GM12878 (cell line): ENCODE measurements at regions not wholly inside any gene's neighbourhood (a gene's known extent, or its start where the extent isn't known, plus 50 kb on each side); places are given as distances from the start of the nearest gene placed in this dataset.

Experiments used
- ATAC-seq: fragments of 200-7000 bp; cut with Tn5 transposase; 3 replicates; pipeline ENCODE4 v1.9.1; 2020; ENCODE audit warnings: mild to moderate bottlenecking, moderate library complexity
- BruUV-seq: library from RNA; stranded (reverse); fragments of 400-500 nt; replicated peaks from 2 replicates; lab custom pipeline; 2021; lab: Mats Ljungman, UMichigan
- CTCF ChIA-PET: fragments of 300-600 bp; sonication (Branson Sonifier 250); formaldehyde crosslinking; extraction: SDS; loops from one replicate; lab custom pipeline; 2021; ENCODE audit warnings: inconsistent platforms; lab: Yijun Ruan, JAX
- POLR2A ChIA-PET: fragments of 350-600 bp; formaldehyde crosslinking; extraction: SDS; loops from one replicate; lab custom pipeline; 2021; ENCODE audit warnings: inconsistent platforms; lab: Charles Lee
- RAD21 ChIA-PET: fragments of 300-600 bp; sonication (Branson Sonifier 250); formaldehyde crosslinking; loops from one replicate; lab custom pipeline; 2023; ENCODE audit warnings: antibody characterized with exemption; ENCODE audit not compliant: unreplicated experiment; lab: Charles Lee
- SMC1A ChIA-PET: fragments of 300-600 bp; sonication (Branson Sonifier 250); formaldehyde crosslinking; loops from one replicate; lab custom pipeline; 2023; ENCODE audit not compliant: unreplicated experiment, uncharacterized antibody; lab: Charles Lee
- DNase-seq: peaks from one replicate; pipeline ENCODE4 v3.0.0-alpha.2; 2011; ENCODE audit warnings: low read depth, low spot score
- FAIRE-seq: peaks from 3 replicates; lab custom pipeline; 2011; peaks lifted over from hg19 to GRCh38; lab: Jason Lieb, UNC
- H2AFZ ChIP-seq: 2 replicates; pipeline ENCODE4 v1.6.0; 2011; ENCODE audit warnings: low read depth, low read length, control low read depth; ENCODE audit not compliant: control insufficient read depth
- H3K27ac ChIP-seq: 2 replicates; pipeline ENCODE4 v1.5.1; 2011; ENCODE audit warnings: control low read depth; ENCODE audit not compliant: control insufficient read depth, insufficient read depth
- H3K27me3 ChIP-seq, 2 experiments: replicated peaks in 1 of 2; 2 replicates each; pipeline versions ENCODE4 v1.6.0 to v1.6.1; 2011; ENCODE audit warnings: low read length in 1 of 2; ENCODE audit not compliant: control insufficient read depth in 2 of 2, insufficient read depth in 2 of 2
- H3K36me3 ChIP-seq, 2 experiments: 2 replicates each; pipeline ENCODE4 v1.5.1; 2011; ENCODE audit warnings: low read length in 1 of 2; ENCODE audit not compliant: control insufficient read depth in 2 of 2, insufficient read depth in 2 of 2
- H3K4me1 ChIP-seq: 2 replicates; pipeline ENCODE4 v1.6.1; 2011; ENCODE audit warnings: mild to moderate bottlenecking, low read length, moderate library complexity, mixed read lengths; ENCODE audit not compliant: control insufficient read depth, insufficient read depth
- H3K4me2 ChIP-seq: 2 replicates; pipeline ENCODE4 v1.6.0; 2011; ENCODE audit warnings: control low read depth; ENCODE audit not compliant: control insufficient read depth, insufficient read depth
- H3K4me3 ChIP-seq: fragments of 200-600 bp; sonication (generic); 2 replicates; pipeline ENCODE4 v1.5.1; 2016
- H3K79me2 ChIP-seq: 2 replicates; pipeline ENCODE4 v1.6.0; 2011; ENCODE audit warnings: low read length; ENCODE audit not compliant: control insufficient read depth, insufficient read depth
- H3K9ac ChIP-seq: 2 replicates; pipeline ENCODE4 v1.8.0; 2011; ENCODE audit warnings: low read length, control low read depth, mixed read lengths; ENCODE audit not compliant: control insufficient read depth, insufficient read depth
- H3K9me3 ChIP-seq: replicated peaks from 3 replicates; pipeline ENCODE4 v1.5.1; 2011; ENCODE audit warnings: mild to moderate bottlenecking, low read length; ENCODE audit not compliant: control insufficient read depth, insufficient read depth
- H4K20me1 ChIP-seq: 2 replicates; pipeline ENCODE4 v1.6.0; 2011; ENCODE audit not compliant: control insufficient read depth, insufficient read depth
- CEBPB ChIP-seq, 2 experiments: fragments of 150-350 bp in 1 of 2; IDR thresholded peaks; 2 replicates each; pipeline ENCODE4 v1.6.1; 2012 to 2014; ENCODE audit warnings: low read depth in 2 of 2, low read length in 2 of 2, borderline replicate concordance in 1 of 2, inconsistent platforms in 1 of 2
- HCFC1 ChIP-seq: fragments of 150-350 bp; IDR thresholded peaks from 2 replicates; pipeline ENCODE4 v1.6.1; 2014; ENCODE audit warnings: low read length
- KAT2A ChIP-seq: conservative IDR thresholded peaks from 2 replicates; pipeline ENCODE4 v1.6.1; 2011; ENCODE audit warnings: low read depth, low read length; ENCODE audit not compliant: control insufficient read depth
- NFIC ChIP-seq: IDR thresholded peaks from 2 replicates; pipeline ENCODE4 v1.6.1; 2012; ENCODE audit warnings: low read depth, mild to moderate bottlenecking, inconsistent platforms, low read length, moderate library complexity
- PKNOX1 ChIP-seq: fragments of 450-650 bp; IDR thresholded peaks from 2 replicates; pipeline ENCODE4 v1.6.1; 2016; ENCODE audit warnings: mild to moderate bottlenecking
- SMAD1 ChIP-seq: fragments of 450-650 bp; IDR thresholded peaks from 2 replicates; pipeline ENCODE4 v1.6.1; 2018; ENCODE audit warnings: mild to moderate bottlenecking, low read depth; ENCODE audit not compliant: partially characterized antibody
- ZNF592 ChIP-seq: fragments of 450-650 bp; IDR thresholded peaks from 2 replicates; pipeline ENCODE4 v1.6.1; 2017; ENCODE audit warnings: mild to moderate bottlenecking, moderate library complexity
- WGBS: methylation state at CpG from one replicate; pipeline ENCODE4 v1.1.6; 2016; ENCODE audit warnings: low lambda C conversion rate; ENCODE audit not compliant: insufficient replicate concordance, insufficient coverage; ENCODE audit errors: missing lambda C conversion rate; 5-methylcytosine and 5-hydroxymethylcytosine counted together
- in situ Hi-C: fragments of 300-500 bp; cut with MboI; formaldehyde crosslinking; loops from 9 replicates; pipeline ENCODE4 v1.14.3; 2018; ENCODE audit warnings: mixed read lengths
- intact Hi-C: fragments of 100-400 bp; cut with micrococcal nuclease; formaldehyde crosslinking; loops from one replicate; pipeline ENCODE4 v1.14.2; 2022; ENCODE audit not compliant: unreplicated experiment
- TF ChIP-seq, protein P1 (sequence below): fragments of 450-650 bp; IDR thresholded peaks from 2 replicates; pipeline ENCODE4 v1.6.1; 2017; ENCODE audit warnings: mild to moderate bottlenecking, low read depth, inconsistent platforms; ENCODE audit not compliant: poor library complexity, severe bottlenecking

GRCh38 chr7:52958621-52959140 lies 76.8 kb upstream of the POM121L12 start:
- ChIA-PET SMC1A (no interaction called here), CTCF (no interaction called here)
- DNase-seq, result no peak

More at GRCh38 chr7:52958621-52959140, 76.8 kb upstream of the POM121L12 start:
- FAIRE-seq (no peak), ATAC-seq (no peak)
- H3K36me3 ChIP-seq, result no peaks in the 10 kb centered on the region
- no peak overlapping the region for H3K27ac ChIP-seq
- ChIA-PET RAD21 (no interaction called here), POLR2A (no interaction called here)
- H2AFZ ChIP-seq, result no peak overlapping the region
- H3K9me3 ChIP-seq, result no peaks in the 10 kb centered on the region
- no peaks in the 10 kb centered on the region for H3K27me3 ChIP-seq
- BruUV-seq, result no TSS peak
- H4K20me1 ChIP-seq, result no peaks in the 10 kb centered on the region
- no peaks in the 10 kb centered on the region for H3K4me1 ChIP-seq
- in situ Hi-C loops, result no loop called here
- no peak overlapping the region for H3K9ac ChIP-seq
- H3K4me2 ChIP-seq, result no peak overlapping the region
- H3K4me3 ChIP-seq, result no peak overlapping the region
- intact Hi-C loops, result no loop called here
- TF ChIP-seq PKNOX1, result no peak
- no peak for TF ChIP-seq CEBPB (IDR thresholded peaks at IDR 0.05; ENCODE audit: borderline replicate concordance in 1 of 2, low read depth in 2 of 2, low read length in 2 of 2)
- TF ChIP-seq SMAD1, result no peak
- no peak for TF ChIP-seq NFIC
- TF ChIP-seq, protein P1, sequence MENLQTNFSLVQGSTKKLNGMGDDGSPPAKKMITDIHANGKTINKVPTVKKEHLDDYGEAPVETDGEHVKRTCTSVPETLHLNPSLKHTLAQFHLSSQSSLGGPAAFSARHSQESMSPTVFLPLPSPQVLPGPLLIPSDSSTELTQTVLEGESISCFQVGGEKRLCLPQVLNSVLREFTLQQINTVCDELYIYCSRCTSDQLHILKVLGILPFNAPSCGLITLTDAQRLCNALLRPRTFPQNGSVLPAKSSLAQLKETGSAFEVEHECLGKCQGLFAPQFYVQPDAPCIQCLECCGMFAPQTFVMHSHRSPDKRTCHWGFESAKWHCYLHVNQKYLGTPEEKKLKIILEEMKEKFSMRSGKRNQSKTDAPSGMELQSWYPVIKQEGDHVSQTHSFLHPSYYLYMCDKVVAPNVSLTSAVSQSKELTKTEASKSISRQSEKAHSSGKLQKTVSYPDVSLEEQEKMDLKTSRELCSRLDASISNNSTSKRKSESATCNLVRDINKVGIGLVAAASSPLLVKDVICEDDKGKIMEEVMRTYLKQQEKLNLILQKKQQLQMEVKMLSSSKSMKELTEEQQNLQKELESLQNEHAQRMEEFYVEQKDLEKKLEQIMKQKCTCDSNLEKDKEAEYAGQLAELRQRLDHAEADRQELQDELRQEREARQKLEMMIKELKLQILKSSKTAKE, result no peak
- no peak for TF ChIP-seq HCFC1
- no peak for TF ChIP-seq ZNF592
- TF ChIP-seq KAT2A, result no peak
- TF ChIP-seq, all 136 proteins: peak for 0
- H3K79me2 ChIP-seq, result no peaks in the 10 kb centered on the region
- WGBS, result 45% methylated on average over 4 of the region's 4 CpGs
